ENCODE measurements at regions not wholly inside any gene's neighbourhood (a gene's known extent, or its start where the extent isn't known, plus 50 kb on each side); places are given as distances from the start of the nearest gene placed in this dataset.

DNA sequence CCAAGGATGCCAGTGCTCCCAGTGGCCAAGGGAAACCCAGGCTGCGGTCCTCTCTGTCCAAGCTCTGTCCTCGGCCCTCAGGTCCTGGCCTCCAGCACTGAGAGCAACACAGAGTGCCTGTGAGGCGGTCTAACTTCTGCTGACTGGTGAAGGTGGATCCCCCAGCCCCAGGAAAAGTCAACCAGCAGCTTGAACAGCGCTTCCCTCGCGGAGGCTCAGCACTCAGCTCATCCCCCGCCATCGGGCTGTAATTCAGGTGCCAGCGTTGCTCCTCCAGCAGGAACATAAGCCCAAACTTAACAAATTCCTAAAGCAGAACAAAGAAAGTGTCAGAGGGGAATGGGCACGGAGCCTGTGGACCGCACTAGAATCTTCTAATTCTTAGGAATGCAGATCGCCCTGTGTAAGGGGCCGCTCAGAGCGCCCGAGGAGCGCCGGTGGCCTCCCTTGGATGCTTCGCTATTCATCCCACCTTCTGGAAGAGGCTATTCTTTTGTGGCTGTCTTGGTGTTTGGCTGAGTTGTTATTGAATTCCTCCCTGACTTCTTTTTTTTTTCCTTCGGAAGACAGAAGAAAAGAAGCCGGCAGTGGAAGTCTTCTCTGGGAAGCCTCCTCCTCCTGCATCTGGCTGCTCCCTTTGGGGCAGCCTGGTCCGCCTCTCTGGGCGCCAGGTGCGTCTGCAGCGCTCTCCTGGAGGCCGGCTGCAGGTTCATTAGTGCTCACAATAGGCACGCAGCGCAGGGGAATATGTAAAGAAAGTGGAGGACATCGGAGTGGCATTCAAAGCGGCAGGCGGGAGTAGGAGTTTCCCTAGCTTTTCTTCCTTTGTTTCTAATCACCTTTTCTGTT, 905.6 kb downstream of the TSN start:
- DNase-seq (ENCODE audit: low read depth in 1 of 2, low spot score in 1 of 2) = no peak
- Histone ChIP-seq H3K27ac (replicated peaks) (no peak overlapping the region), H3K4me3 (replicated peaks; ENCODE audit: insufficient read depth, low read length) (no peak overlapping the region), H3K27me3 (ENCODE audit: insufficient read depth, poor library complexity, severe bottlenecking) (peaks cover 15% of the 10 kb centered on the region)
- TF ChIP-seq, protein P1, sequence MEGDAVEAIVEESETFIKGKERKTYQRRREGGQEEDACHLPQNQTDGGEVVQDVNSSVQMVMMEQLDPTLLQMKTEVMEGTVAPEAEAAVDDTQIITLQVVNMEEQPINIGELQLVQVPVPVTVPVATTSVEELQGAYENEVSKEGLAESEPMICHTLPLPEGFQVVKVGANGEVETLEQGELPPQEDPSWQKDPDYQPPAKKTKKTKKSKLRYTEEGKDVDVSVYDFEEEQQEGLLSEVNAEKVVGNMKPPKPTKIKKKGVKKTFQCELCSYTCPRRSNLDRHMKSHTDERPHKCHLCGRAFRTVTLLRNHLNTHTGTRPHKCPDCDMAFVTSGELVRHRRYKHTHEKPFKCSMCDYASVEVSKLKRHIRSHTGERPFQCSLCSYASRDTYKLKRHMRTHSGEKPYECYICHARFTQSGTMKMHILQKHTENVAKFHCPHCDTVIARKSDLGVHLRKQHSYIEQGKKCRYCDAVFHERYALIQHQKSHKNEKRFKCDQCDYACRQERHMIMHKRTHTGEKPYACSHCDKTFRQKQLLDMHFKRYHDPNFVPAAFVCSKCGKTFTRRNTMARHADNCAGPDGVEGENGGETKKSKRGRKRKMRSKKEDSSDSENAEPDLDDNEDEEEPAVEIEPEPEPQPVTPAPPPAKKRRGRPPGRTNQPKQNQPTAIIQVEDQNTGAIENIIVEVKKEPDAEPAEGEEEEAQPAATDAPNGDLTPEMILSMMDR (IDR thresholded peaks at IDR 0.05; ENCODE audit: insufficient read depth, low read length) = no peak
- no peak for TF ChIP-seq GABPA (IDR thresholded peaks at IDR 0.05; ENCODE audit: low read depth)
- no peak for TF ChIP-seq SPI1 (IDR thresholded peaks at IDR 0.05; ENCODE audit: borderline replicate concordance, low read depth)
- TF ChIP-seq, protein P2, sequence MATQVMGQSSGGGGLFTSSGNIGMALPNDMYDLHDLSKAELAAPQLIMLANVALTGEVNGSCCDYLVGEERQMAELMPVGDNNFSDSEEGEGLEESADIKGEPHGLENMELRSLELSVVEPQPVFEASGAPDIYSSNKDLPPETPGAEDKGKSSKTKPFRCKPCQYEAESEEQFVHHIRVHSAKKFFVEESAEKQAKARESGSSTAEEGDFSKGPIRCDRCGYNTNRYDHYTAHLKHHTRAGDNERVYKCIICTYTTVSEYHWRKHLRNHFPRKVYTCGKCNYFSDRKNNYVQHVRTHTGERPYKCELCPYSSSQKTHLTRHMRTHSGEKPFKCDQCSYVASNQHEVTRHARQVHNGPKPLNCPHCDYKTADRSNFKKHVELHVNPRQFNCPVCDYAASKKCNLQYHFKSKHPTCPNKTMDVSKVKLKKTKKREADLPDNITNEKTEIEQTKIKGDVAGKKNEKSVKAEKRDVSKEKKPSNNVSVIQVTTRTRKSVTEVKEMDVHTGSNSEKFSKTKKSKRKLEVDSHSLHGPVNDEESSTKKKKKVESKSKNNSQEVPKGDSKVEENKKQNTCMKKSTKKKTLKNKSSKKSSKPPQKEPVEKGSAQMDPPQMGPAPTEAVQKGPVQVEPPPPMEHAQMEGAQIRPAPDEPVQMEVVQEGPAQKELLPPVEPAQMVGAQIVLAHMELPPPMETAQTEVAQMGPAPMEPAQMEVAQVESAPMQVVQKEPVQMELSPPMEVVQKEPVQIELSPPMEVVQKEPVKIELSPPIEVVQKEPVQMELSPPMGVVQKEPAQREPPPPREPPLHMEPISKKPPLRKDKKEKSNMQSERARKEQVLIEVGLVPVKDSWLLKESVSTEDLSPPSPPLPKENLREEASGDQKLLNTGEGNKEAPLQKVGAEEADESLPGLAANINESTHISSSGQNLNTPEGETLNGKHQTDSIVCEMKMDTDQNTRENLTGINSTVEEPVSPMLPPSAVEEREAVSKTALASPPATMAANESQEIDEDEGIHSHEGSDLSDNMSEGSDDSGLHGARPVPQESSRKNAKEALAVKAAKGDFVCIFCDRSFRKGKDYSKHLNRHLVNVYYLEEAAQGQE (IDR thresholded peaks at IDR 0.05; ENCODE audit: insufficient replicate concordance, low read depth) = no peak
- no peak for TF ChIP-seq POLR2AphosphoS5 (IDR thresholded peaks at IDR 0.05; ENCODE audit: low read depth)

GRCh38 chr2:122663620-122664019, 908.2 kb downstream of the TSN start:
- Histone ChIP-seq H3K27ac (replicated peaks) (no peak overlapping the region), H3K27me3 (ENCODE audit: insufficient read depth, poor library complexity, severe bottlenecking) (peaks cover 14% of the 10 kb centered on the region), H3K4me3 (replicated peaks; ENCODE audit: insufficient read depth, low read length) (no peak overlapping the region)
- DNase-seq (ENCODE audit: low read depth in 1 of 2, low spot score in 1 of 2) = no peak
- TF ChIP-seq, protein P2 (IDR thresholded peaks at IDR 0.05; ENCODE audit: insufficient replicate concordance, low read depth) = no peak
- no peak for TF ChIP-seq SPI1 (IDR thresholded peaks at IDR 0.05; ENCODE audit: borderline replicate concordance, low read depth)
- TF ChIP-seq GABPA (IDR thresholded peaks at IDR 0.05; ENCODE audit: low read depth) = no peak
- no peak for TF ChIP-seq POLR2AphosphoS5 (IDR thresholded peaks at IDR 0.05; ENCODE audit: low read depth)
- TF ChIP-seq, protein P1 (IDR thresholded peaks at IDR 0.05; ENCODE audit: insufficient read depth, low read length) = no peak

DNA sequence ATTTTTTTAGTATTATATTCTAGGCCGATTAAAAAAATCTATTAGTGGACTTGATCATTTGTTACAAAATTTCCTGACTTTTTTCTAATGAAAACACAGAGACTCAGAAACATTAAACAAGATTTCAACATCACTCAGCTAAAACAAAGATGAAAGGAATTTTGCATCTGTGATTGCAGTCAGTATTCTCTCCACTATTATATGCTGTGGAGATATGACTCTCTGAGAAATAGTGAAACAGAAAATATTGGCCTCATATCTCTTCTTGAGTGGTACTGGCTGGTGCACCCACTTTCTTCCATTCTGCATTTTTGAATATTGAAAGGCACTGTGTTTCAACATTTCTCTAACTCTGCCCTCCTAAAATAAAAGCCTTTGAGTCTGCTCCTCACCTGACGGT, 914.2 kb downstream of the TSN start:
- H3K4me3 ChIP-seq (replicated peaks; ENCODE audit: insufficient read depth, low read length) = no peak overlapping the region
- no peak overlapping the region for H3K27ac ChIP-seq (replicated peaks)
- H3K27me3 ChIP-seq (ENCODE audit: insufficient read depth, poor library complexity, severe bottlenecking) = no peaks in the 10 kb centered on the region
- no peak for DNase-seq (ENCODE audit: low read depth in 1 of 2, low spot score in 1 of 2)
- no peak for TF ChIP-seq GABPA (IDR thresholded peaks at IDR 0.05; ENCODE audit: low read depth)
- TF ChIP-seq, protein P2 (IDR thresholded peaks at IDR 0.05; ENCODE audit: insufficient replicate concordance, low read depth) = no peak
- TF ChIP-seq SPI1 (IDR thresholded peaks at IDR 0.05; ENCODE audit: borderline replicate concordance, low read depth) = no peak
- TF ChIP-seq, protein P1 (IDR thresholded peaks at IDR 0.05; ENCODE audit: insufficient read depth, low read length) = no peak
- TF ChIP-seq POLR2AphosphoS5 (IDR thresholded peaks at IDR 0.05; ENCODE audit: low read depth) = no peak

Data from HL-60 (cell line).